Mesendoderm (in vitro differentiated cells): ENCODE measurements at regions not wholly inside any gene's neighbourhood (a gene's known extent, or its start where the extent isn't known, plus 50 kb on each side); places are given as distances from the start of the nearest gene placed in this dataset.

Experiments
- DNase-seq: peaks from one replicate; pipeline ENCODE4 v3.0.0; 2013
- H2AK5ac ChIP-seq: 2 replicates; pipeline ENCODE4 v1.6.1; 2013; ENCODE audit warnings: low read length, inconsistent platforms
- H2BK120ac ChIP-seq: 2 replicates; pipeline ENCODE4 v1.6.1; 2013; ENCODE audit warnings: low read depth, mild to moderate bottlenecking, low read length, moderate library complexity, mixed read lengths
- H2BK15ac ChIP-seq: replicated peaks from 2 replicates; pipeline ENCODE4 v1.6.1; 2013; ENCODE audit warnings: low read depth, mild to moderate bottlenecking, moderate library complexity
- H2BK5ac ChIP-seq: 2 replicates; pipeline ENCODE4 v1.6.1; 2013; ENCODE audit warnings: low read length, inconsistent platforms
- H3K18ac ChIP-seq: 2 replicates; pipeline ENCODE4 v1.6.1; 2013; ENCODE audit warnings: mild to moderate bottlenecking, low read length, mixed read lengths
- H3K23ac ChIP-seq: one replicate; pipeline ENCODE4 v1.6.1; 2013; ENCODE audit warnings: low read length
- H3K27ac ChIP-seq: 2 replicates; pipeline ENCODE4 v1.5.1; 2013; ENCODE audit warnings: low read depth, mild to moderate bottlenecking, inconsistent platforms, low read length, moderate library complexity
- H3K27me3 ChIP-seq: 2 replicates; pipeline ENCODE4 v1.6.1; 2013; ENCODE audit warnings: low read length, control low read depth, mild to moderate bottlenecking, inconsistent platforms; ENCODE audit not compliant: insufficient read depth, poor library complexity
- H3K36me3 ChIP-seq: 2 replicates; pipeline ENCODE4 v1.6.1; 2013; ENCODE audit warnings: low read length, inconsistent platforms; ENCODE audit not compliant: control insufficient read depth, insufficient read depth
- H3K4ac ChIP-seq: one replicate; pipeline ENCODE4 v1.6.1; 2013; ENCODE audit warnings: low read depth, mild to moderate bottlenecking, low read length, moderate library complexity
- H3K4me1 ChIP-seq: 2 replicates; pipeline ENCODE4 v1.6.1; 2013; ENCODE audit warnings: low read depth, low read length, inconsistent platforms; ENCODE audit not compliant: control insufficient read depth
- H3K4me2 ChIP-seq: 2 replicates; pipeline ENCODE4 v1.6.1; 2013; ENCODE audit warnings: low read length
- H3K4me3 ChIP-seq: 2 replicates; pipeline ENCODE4 v1.5.1; 2013; ENCODE audit warnings: mild to moderate bottlenecking, low read length
- H3K56ac ChIP-seq: one replicate; pipeline ENCODE4 v1.6.1; 2013; ENCODE audit warnings: low read length
- H3K79me1 ChIP-seq: 2 replicates; pipeline ENCODE4 v1.6.1; 2013; ENCODE audit warnings: low read length, inconsistent platforms
- H3K79me2 ChIP-seq: 2 replicates; pipeline ENCODE4 v1.6.1; 2013; ENCODE audit warnings: mild to moderate bottlenecking, low read length; ENCODE audit not compliant: control insufficient read depth, insufficient read depth
- H3K9ac ChIP-seq: 2 replicates; pipeline ENCODE4 v1.6.1; 2013; ENCODE audit warnings: low read length, inconsistent platforms
- H4K5ac ChIP-seq: one replicate; pipeline ENCODE4 v1.6.1; 2013; ENCODE audit warnings: low read length
- H4K8ac ChIP-seq: one replicate; pipeline ENCODE4 v1.6.1; 2013; ENCODE audit warnings: low read depth, mild to moderate bottlenecking, control low read depth, low read length, moderate library complexity
- WGBS: extraction: QIAGEN DNeasy Blood & Tissue Kit; methylation state at CpG from one replicate; pipeline ENCODE4 v1.1.7; 2013; ENCODE audit warnings: low lambda C conversion rate, missing lambda C conversion rate; ENCODE audit not compliant: insufficient coverage; ENCODE audit errors: extremely low coverage; 5-methylcytosine and 5-hydroxymethylcytosine counted together

GRCh38 chr2:12896318-12896982 is 179.7 kb downstream of the TRIB2 start:
- H3K23ac ChIP-seq, result no peak overlapping the region
- no peak overlapping the region for H2AK5ac ChIP-seq
- no peak overlapping the region for H3K18ac ChIP-seq
- H2BK120ac ChIP-seq, result no peak overlapping the region
- H3K9ac ChIP-seq, result no peak overlapping the region
- H3K79me1 ChIP-seq, result no peaks in the 10 kb centered on the region
- no peak overlapping the region for H3K56ac ChIP-seq
- no peaks in the 10 kb centered on the region for H3K27me3 ChIP-seq
- no peak overlapping the region for H4K5ac ChIP-seq
- DNase-seq, result no peak
- H3K4me2 ChIP-seq, result no peak overlapping the region
- H3K4ac ChIP-seq, result no peak overlapping the region
- no peaks in the 10 kb centered on the region for H3K4me1 ChIP-seq
- no CpG with 5 or more reads among the region's 4 CpGs for WGBS
- no peak overlapping the region for H4K8ac ChIP-seq
- no peak overlapping the region for H3K4me3 ChIP-seq
- H2BK15ac ChIP-seq, result no peak overlapping the region
- no peaks in the 10 kb centered on the region for H3K36me3 ChIP-seq
- H3K79me2 ChIP-seq, result no peaks in the 10 kb centered on the region
- H2BK5ac ChIP-seq, result no peak overlapping the region
- no peak overlapping the region for H3K27ac ChIP-seq

DNA sequence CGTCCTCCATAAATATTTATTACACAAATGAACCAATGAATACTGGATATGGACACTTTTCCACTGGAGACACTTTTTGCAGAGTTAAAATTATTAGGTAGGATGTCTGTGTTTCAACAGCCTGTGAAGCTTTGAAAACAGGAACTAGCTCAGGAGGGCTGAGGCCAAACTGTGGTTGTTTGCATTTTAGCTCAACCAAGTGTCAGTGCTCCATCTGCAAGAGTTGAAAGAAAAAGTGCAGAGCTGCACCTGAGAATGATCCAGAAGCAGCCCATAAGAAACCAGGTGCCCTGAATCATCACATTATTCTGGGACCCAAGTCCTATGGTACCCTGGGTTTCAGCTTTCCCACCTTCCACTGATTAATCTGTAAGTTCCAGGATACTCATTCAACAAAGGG is 180.4 kb downstream of the TRIB2 start:
- no CpG with 5 or more reads among the region's 1 CpG for WGBS
- Histone ChIP-seq H3K9ac (no peak overlapping the region), H3K36me3 (no peaks in the 10 kb centered on the region)

DNA sequence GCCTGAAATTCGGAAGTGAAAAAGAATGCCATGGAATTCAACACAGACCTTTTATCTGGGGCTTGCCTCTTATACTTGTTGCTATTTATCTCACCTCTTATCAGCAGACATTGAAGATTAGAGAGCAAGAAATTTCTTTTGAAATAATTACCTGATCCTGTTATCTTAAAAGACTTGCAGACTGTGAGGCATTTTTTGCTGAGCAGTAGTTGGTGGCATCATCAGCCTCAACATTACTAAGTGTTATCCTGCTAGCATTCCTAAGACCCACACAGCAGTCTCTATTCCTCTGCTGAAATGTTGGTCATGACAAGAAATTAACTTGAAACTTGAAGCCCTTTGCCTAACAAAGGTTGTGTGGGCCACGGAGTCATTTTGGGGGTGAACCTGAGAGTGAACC is 186.5 kb downstream of the TRIB2 start:
- H3K36me3 ChIP-seq, result no peaks in the 10 kb centered on the region
- peak overlapping the region; percentile 18 for H3K18ac ChIP-seq
- DNase-seq, result peak; percentile 86
- no peak overlapping the region for H2BK120ac ChIP-seq
- no peak overlapping the region for H3K4me3 ChIP-seq
- no peak overlapping the region for H4K8ac ChIP-seq
- H4K5ac ChIP-seq, result no peak overlapping the region
- H2BK15ac ChIP-seq, result no peak overlapping the region
- H3K79me2 ChIP-seq, result no peaks in the 10 kb centered on the region
- no peak overlapping the region for H3K4me2 ChIP-seq
- no peak overlapping the region for H2BK5ac ChIP-seq
- H2AK5ac ChIP-seq, result no peak overlapping the region
- H3K27ac ChIP-seq, result no peak overlapping the region
- H3K27me3 ChIP-seq, result no peaks in the 10 kb centered on the region
- no peaks in the 10 kb centered on the region for H3K4me1 ChIP-seq
- no peak overlapping the region for H3K9ac ChIP-seq
- no CpG with 5 or more reads among the region's 2 CpGs for WGBS
- H3K79me1 ChIP-seq, result no peaks in the 10 kb centered on the region
- H3K23ac ChIP-seq, result no peak overlapping the region
- no peak overlapping the region for H3K56ac ChIP-seq
- H3K4ac ChIP-seq, result peak overlapping the region; percentile 52

More for the DNA sequence above, 180.4 kb downstream of the TRIB2 start:
- Histone ChIP-seq H3K79me1 (no peaks in the 10 kb centered on the region), H3K4ac (no peak overlapping the region), H3K4me1 (no peaks in the 10 kb centered on the region), H3K4me2 (no peak overlapping the region), H3K4me3 (no peak overlapping the region), H2BK120ac (no peak overlapping the region), H3K79me2 (no peaks in the 10 kb centered on the region), H2AK5ac (no peak overlapping the region), H4K8ac (no peak overlapping the region), H3K56ac (no peak overlapping the region), H4K5ac (no peak overlapping the region), H3K27me3 (no peaks in the 10 kb centered on the region), H3K18ac (no peak overlapping the region), H2BK5ac (no peak overlapping the region), H2BK15ac (no peak overlapping the region), H3K27ac (no peak overlapping the region), H3K23ac (no peak overlapping the region)
- DNase-seq, result no peak

DNA sequence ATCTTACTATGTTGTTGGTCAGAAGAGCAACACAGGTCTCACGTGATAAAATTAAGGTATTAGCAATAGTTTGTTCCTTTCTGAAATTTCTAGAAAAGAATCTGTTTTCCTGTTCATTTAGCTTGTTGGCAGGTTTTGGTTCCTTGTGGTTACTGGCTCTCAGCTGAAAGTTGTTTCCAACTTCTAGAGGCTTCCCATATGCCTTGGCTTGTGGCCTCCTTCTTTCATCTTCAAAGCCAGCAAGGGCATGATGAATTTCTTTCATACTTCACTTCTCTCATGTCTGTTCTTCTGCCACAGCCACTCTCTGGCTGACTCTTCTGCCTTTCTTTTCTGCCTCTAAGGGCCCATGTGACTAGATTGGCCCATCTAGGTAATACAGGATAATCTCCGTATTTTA is 193.7 kb downstream of the TRIB2 start:
- DNase-seq, result no peak
- no peaks in the 10 kb centered on the region for H3K79me2 ChIP-seq
- no peaks in the 10 kb centered on the region for H3K27me3 ChIP-seq
- H3K27ac ChIP-seq, result no peak overlapping the region
- no peaks in the 10 kb centered on the region for H3K4me1 ChIP-seq
- H2BK120ac ChIP-seq, result no peak overlapping the region
- H4K5ac ChIP-seq, result no peak overlapping the region
- H3K9ac ChIP-seq, result no peak overlapping the region
- H3K36me3 ChIP-seq, result no peaks in the 10 kb centered on the region
- no peak overlapping the region for H4K8ac ChIP-seq
- no peaks in the 10 kb centered on the region for H3K79me1 ChIP-seq
- no peak overlapping the region for H3K4ac ChIP-seq
- no peak overlapping the region for H2AK5ac ChIP-seq
- H3K23ac ChIP-seq, result no peak overlapping the region
- no peak overlapping the region for H3K4me2 ChIP-seq
- no peak overlapping the region for H3K18ac ChIP-seq
- WGBS, result no CpG with 5 or more reads among the region's 2 CpGs
- no peak overlapping the region for H3K4me3 ChIP-seq
- H2BK15ac ChIP-seq, result no peak overlapping the region
- H3K56ac ChIP-seq, result no peak overlapping the region
- no peak overlapping the region for H2BK5ac ChIP-seq

DNA sequence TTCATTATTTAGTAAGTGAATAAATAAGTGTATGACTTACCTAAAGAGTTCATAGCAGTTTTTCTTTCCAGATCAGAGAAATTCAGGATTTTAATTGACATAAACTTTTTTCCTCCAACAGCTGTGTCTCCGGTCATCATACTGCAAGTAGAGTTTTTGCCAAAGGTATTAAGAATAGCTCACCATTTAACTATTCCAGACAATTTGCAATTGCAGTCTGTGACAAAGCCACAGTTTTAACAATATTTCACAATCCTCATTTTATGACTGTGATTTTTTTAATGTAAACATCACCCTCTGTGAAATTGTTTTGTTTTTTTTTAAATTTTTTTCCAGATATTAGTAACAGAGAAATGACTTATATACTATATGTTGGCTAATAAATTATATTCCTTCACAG is 199.1 kb downstream of the TRIB2 start:
- WGBS, result no CpG with 5 or more reads among the region's 1 CpG
- no peak overlapping the region for H3K4ac ChIP-seq
- H3K4me1 ChIP-seq, result no peaks in the 10 kb centered on the region
- H3K27ac ChIP-seq, result no peak overlapping the region
- no peaks in the 10 kb centered on the region for H3K79me1 ChIP-seq
- H2BK15ac ChIP-seq, result no peak overlapping the region
- H2AK5ac ChIP-seq, result no peak overlapping the region
- no peak for DNase-seq
- H3K79me2 ChIP-seq, result no peaks in the 10 kb centered on the region
- H3K23ac ChIP-seq, result no peak overlapping the region
- H4K8ac ChIP-seq, result no peak overlapping the region
- H3K56ac ChIP-seq, result no peak overlapping the region
- H2BK5ac ChIP-seq, result no peak overlapping the region
- no peak overlapping the region for H3K18ac ChIP-seq
- H4K5ac ChIP-seq, result no peak overlapping the region
- H2BK120ac ChIP-seq, result no peak overlapping the region
- no peaks in the 10 kb centered on the region for H3K27me3 ChIP-seq
- no peak overlapping the region for H3K4me3 ChIP-seq
- H3K9ac ChIP-seq, result no peak overlapping the region
- no peaks in the 10 kb centered on the region for H3K36me3 ChIP-seq
- H3K4me2 ChIP-seq, result no peak overlapping the region
